Kidney tubule cell (primary cell): ENCODE measurements at regions not wholly inside any gene's neighbourhood (a gene's known extent, or its start where the extent isn't known, plus 50 kb on each side); places are given as distances from the start of the nearest gene placed in this dataset.
"Not testable (repeated sequence)": the region's sequence is repeated elsewhere in the genome, so short reads cannot be mapped to it uniquely, and the experiment has no call there.

Experiments
- DNase-seq: peaks from one replicate; pipeline ENCODE4 v3.0.0-alpha.2; 2018; ENCODE audit warnings: low spot score

DNA sequence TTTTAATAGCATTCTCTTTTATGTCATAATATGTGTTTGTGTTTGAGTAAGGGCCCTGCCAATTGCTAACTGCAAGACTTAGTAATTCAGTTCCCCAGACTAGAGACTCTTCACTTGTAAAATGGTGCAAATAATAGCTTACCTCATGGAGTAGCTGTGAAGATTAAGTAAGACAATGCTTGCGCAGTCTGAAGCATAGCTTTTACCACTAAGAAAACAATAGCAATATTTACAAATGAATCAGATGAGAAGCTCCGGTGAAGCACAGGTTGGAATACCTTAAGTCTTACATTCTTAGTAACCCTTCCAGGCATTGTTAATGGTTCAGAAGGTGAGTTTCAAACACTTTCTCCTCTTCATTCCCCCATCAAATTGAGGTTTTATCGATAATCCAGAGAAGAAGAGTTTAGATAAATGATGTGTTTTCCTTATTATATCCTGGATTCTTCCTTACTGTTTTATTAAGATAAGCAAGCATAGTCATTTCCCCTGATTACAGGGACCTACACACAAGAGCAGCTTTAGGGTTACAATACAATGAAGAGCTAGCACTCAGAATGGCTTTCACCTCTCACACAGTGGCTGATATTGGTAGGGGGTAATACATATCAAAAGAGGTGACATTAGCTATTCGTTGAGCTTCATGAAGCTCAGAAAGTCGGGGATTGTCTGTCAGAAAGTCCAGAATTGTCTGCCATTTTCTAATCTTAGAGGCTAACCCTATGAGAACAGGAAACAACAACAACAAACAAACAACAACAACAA, 96.4 kb upstream of the EDIL3 start:
- no peak for DNase-seq

DNA sequence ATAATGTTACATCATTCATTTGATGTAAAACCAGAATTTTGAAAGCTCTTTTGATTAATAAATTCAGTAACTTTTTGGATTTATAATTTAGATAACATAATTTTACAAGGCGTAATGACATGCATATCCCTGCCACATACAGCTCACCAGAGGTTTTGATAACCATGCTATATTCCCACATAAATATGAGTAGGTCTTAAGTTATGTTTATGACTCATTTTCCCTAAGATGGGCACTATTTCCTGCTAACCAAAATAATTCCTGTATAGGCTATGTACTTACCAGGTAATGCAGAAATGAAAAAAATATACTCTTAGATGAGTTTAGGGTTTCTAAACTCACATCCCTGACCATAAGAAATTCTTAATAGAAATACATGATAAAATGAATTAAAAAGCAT, 93.9 kb upstream of the EDIL3 start:
- no peak for DNase-seq

DNA sequence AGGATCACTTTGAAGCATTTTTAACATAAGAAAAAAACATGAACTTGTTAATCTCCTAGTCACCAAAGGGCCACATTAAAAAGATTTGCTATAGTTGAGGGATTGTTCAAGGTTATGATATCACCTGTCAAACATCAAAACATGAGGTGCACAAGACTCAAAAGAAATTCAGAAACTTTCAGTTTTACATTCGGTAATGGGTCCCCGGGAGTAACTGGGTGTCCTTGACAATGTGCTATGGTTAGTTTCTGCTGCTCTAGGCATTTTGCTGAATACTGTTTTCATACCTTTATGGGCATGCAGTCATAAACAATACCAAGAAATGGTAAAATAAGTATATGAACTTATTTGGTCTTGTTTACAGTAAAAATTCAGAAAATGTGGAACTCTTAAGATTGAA, 92.8 kb upstream of the EDIL3 start:
- no peak for DNase-seq

GRCh38 chr5:84474126-84474525, 89.4 kb upstream of the EDIL3 start:
- DNase-seq: no peak

- DNase-seq: no peak
Measured at GRCh38 chr5:84453405-84453804, 68.7 kb upstream of the EDIL3 start.

GRCh38 chr5:84450617-84451414, 66.1 kb upstream of the EDIL3 start:
- peak; percentile 2 for DNase-seq

DNA sequence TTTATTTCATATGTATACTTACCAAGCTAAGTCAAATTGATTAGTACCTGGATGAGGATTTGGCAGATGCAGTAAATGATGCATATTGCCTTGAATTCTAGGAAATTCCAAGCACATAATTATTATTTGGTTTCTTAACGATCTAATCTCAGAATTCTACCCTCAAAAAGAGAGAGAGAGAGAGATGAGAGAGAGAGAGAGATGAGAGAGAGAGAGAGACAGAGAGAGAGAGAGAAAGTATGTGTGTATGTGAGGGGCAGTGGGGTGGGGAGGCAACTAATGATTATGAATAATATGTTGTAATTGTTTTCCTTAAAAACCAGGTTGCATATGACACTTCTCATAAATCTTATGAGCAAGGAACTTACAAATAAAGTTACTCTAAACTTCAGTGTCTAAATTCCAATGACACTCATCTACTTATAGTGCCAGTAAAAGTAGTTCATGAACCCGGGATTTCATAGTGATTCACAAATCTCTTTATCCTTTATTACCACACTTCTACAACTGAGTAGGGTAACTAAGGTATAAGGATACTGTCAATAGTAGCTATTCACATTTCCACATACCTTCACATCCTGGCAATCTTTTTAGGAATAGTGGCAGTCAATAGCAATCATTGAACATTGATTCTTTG, 60.5 kb upstream of the EDIL3 start:
- DNase-seq: no peak

- DNase-seq: no peak
Measured at GRCh38 chr5:84438456-84438855, 53.8 kb upstream of the EDIL3 start.

GRCh38 chr5:84437673-84438315, 53.1 kb upstream of the EDIL3 start:
- DNase-seq: peak; percentile 71

DNA sequence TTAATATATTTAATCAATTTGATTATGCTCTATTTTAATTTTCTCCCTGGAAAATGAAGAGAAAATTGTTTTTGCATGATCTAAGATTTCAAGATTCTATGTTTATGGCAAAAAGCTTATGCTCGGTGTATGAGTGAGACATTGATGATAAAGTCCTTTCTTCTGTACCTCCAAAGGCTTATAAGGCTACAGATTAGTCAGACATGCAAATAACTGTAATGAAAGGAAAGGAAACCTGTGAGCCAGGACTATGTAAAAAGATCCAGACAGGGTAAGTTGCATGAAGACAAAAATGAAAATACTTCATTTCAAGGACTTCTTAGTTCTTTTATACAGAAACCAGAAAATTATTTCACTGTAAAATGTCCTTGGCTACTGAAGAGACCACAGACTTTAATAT, 52.2 kb upstream of the EDIL3 start:
- DNase-seq: peak; percentile 11

DNA sequence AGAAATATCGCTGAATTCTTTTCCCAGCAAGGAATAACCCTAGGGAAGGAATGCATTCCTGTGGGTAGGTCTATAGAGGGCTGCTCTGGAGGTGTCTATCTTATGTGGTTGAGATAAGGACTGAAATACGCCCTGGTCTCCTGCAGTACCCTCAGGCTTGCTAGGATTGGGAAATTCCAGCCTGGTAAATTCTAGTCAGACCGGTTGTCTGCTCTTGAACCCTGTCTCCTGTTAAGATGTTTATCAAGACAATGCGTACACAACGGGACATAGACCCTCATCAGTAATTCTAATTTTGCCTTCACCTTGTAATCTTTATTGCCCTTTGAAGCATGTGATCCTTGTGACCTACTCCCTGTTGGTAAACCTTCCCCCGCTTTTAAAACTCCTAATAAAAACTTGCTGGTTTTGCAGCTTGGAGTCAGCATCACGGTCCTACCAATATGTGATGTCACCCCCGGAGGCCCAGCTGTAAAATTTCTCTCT, 51.2 kb upstream of the EDIL3 start:
- not testable (repeated sequence) for DNase-seq
